Activated CD4-positive, alpha-beta T cell treated with anti-CD3 and anti-CD28 coated beads for 36 hours (primary cell): ENCODE measurements at regions not wholly inside any gene's neighbourhood (a gene's known extent, or its start where the extent isn't known, plus 50 kb on each side); places are given as distances from the start of the nearest gene placed in this dataset.
"Not testable (repeated sequence)": the region's sequence is repeated elsewhere in the genome, so short reads cannot be mapped to it uniquely, and the experiment has no call there.

Experiments
- ATAC-seq: fragments of 200-7000 bp; cut with Tn5 transposase; one replicate; pipeline ENCODE4 v1.10.0; 2021; ENCODE audit warnings: mild to moderate bottlenecking, moderate library complexity
- CTCF ChIA-PET: fragments of 350-600 bp; sonication (Branson Sonifier 250); formaldehyde crosslinking; loops from one replicate; lab custom pipeline; 2021; ENCODE audit warnings: antibody characterized with exemption; lab: Charles Lee
- POLR2A ChIA-PET: fragments of 350-600 bp; sonication (Branson Sonifier 250); formaldehyde crosslinking; loops from one replicate; lab custom pipeline; 2021; ENCODE audit warnings: antibody characterized with exemption, inconsistent platforms; lab: Charles Lee
- DNase-seq: peaks from one replicate; pipeline ENCODE4 v3.0.0-alpha.2; 2020
- H3K27ac Mint-ChIP-seq: one replicate; pipeline ENCODE4 v1.8.0; 2021; ENCODE audit warnings: mixed read lengths
- H3K27me3 Mint-ChIP-seq: one replicate; pipeline ENCODE4 v1.8.0; 2021; ENCODE audit warnings: mixed read lengths
- H3K36me3 Mint-ChIP-seq: one replicate; pipeline ENCODE4 v1.8.0; 2021; ENCODE audit warnings: low read depth, mixed read lengths
- H3K4me1 Mint-ChIP-seq: one replicate; pipeline ENCODE4 v1.8.0; 2021; ENCODE audit warnings: mixed read lengths
- H3K4me3 Mint-ChIP-seq: one replicate; pipeline ENCODE4 v1.8.0; 2021; ENCODE audit warnings: mild to moderate bottlenecking, moderate library complexity, mixed read lengths
- H3K9me3 Mint-ChIP-seq: one replicate; pipeline ENCODE4 v1.8.0; 2021; ENCODE audit warnings: low read depth, mixed read lengths
- intact Hi-C, 2 experiments: fragments of 100-400 bp; cut with DNase I in 1 of 2; cut with micrococcal nuclease in 1 of 2; formaldehyde crosslinking; loops; one replicate each; pipeline versions ENCODE4 v1.14.2 to v1.15.1; 2022 to 2024; cut with DNase I, micrococcal nuclease

DNA sequence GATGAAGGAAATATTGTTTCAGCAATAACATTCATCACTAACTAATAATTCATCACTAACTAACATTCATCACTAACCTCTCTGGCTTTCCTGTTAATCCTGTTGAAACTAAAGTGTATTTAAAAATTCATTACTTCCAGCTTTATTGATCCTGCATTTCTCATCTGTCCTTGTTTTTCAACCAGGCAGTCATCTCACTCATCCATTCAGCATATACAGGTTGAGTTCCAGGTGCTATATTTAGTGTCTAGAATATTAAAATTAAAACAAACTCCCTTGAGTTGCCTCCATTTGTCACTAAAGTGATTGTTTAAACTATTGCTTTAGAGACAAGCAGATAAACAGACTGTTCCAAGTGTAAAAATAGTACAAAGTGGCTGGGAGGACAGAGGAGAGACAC lies 58.1 kb downstream of the ATXN7L3B start:
- CTCF ChIA-PET, result interaction anchor here (1.4 kb wide), 1 partner anchor 17 kb away, joined by 4 read pairs; no protein-coding TSS in a partner anchor
- no peak for DNase-seq
- Mint-ChIP-seq H3K27me3 (no peaks in the 10 kb centered on the region), H3K9me3 (peaks cover 3% of the 10 kb centered on the region), H3K4me3 (no peak overlapping the region), H3K36me3 (no peaks in the 10 kb centered on the region), H3K4me1 (no peaks in the 10 kb centered on the region), H3K27ac (no peak overlapping the region)
- intact Hi-C loops, result no loop called here
- ATAC-seq, result no peak
- POLR2A ChIA-PET, result no interaction called here

DNA sequence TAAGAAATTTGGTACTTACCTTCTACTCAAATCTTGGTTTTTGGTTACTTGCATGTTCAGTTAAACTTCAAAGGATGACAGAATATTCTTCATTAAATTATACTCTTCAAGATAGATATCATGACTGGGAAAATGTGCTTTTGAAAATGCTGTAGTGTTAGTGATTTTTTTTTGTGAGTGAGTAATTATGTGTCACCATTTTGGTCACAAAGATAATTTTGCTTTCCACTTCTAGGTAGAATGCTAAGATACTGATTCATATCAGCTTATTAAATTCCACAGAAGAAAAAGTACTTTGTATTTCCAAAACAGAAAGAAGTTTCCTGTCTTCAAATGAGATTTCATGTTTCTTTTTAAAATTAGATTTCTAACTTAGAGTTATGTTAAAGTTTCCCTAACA lies 61.2 kb downstream of the ATXN7L3B start:
- Mint-ChIP-seq H3K27ac (no peak overlapping the region), H3K4me1 (no peaks in the 10 kb centered on the region), H3K4me3 (no peak overlapping the region), H3K9me3 (peaks cover 4% of the 10 kb centered on the region), H3K36me3 (no peaks in the 10 kb centered on the region), H3K27me3 (peaks cover 3% of the 10 kb centered on the region)
- POLR2A ChIA-PET, result no interaction called here
- ATAC-seq (no peak), DNase-seq (no peak)
- intact Hi-C loops, result no loop called here
- CTCF ChIA-PET, result no interaction called here

DNA sequence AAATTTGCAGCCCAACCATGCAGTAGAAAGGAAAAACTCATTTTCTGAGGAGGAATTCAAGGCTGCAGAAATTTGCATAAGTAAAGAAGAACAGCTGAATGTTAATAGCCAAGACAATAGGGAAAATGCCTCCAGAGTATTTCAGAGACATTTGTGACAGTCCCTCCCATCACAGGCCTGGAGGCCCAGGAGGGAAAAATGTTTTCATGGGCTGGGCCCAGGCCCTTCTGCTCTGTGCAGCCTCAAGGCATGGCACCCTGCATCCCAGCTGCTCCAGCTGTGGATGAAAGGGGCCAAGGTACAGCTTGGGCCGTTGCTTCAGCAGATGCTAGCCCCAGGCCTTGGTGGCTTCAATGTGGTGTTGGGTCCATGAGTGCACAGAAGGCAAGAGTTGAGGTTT lies 62.3 kb downstream of the ATXN7L3B start:
- H3K36me3 Mint-ChIP-seq, result no peaks in the 10 kb centered on the region
- ChIA-PET CTCF (no interaction called here), POLR2A (no interaction called here)
- peaks cover 4% of the 10 kb centered on the region for H3K9me3 Mint-ChIP-seq
- no peak overlapping the region for H3K27ac Mint-ChIP-seq
- H3K4me3 Mint-ChIP-seq, result no peak overlapping the region
- H3K4me1 Mint-ChIP-seq, result no peaks in the 10 kb centered on the region
- no peak for ATAC-seq
- no peak for DNase-seq
- intact Hi-C loops, result no loop called here
- peaks cover 3% of the 10 kb centered on the region for H3K27me3 Mint-ChIP-seq

DNA sequence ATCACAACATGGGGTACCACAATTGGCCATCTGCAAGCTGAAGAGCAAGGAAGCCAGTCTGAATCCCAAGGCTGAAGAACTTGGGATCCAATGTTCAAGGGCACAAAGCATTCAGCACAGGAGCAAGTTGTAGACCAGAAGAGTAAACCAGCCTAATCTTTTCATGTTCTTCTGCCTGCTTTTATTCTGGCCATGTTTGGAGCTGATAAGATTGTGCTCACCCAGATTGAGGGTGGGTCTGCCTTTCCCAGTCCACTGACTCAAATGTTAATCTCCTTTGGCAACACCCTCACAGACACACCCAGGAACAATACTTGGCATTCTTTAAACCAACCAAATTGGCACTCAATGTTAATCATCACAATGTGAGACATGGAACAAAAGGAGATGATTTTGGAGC lies 63.2 kb downstream of the ATXN7L3B start:
- H3K9me3 Mint-ChIP-seq, POLR2A ChIA-PET, intact Hi-C loops, ATAC-seq, H3K27ac Mint-ChIP-seq, DNase-seq, H3K36me3 Mint-ChIP-seq, H3K4me1 Mint-ChIP-seq, H3K27me3 Mint-ChIP-seq, H3K4me3 Mint-ChIP-seq: not testable (repeated sequence)
- CTCF ChIA-PET, result interaction anchor here (0.9 kb wide), 1 partner anchor 24 kb away, joined by 3 read pairs; no protein-coding TSS in a partner anchor

DNA sequence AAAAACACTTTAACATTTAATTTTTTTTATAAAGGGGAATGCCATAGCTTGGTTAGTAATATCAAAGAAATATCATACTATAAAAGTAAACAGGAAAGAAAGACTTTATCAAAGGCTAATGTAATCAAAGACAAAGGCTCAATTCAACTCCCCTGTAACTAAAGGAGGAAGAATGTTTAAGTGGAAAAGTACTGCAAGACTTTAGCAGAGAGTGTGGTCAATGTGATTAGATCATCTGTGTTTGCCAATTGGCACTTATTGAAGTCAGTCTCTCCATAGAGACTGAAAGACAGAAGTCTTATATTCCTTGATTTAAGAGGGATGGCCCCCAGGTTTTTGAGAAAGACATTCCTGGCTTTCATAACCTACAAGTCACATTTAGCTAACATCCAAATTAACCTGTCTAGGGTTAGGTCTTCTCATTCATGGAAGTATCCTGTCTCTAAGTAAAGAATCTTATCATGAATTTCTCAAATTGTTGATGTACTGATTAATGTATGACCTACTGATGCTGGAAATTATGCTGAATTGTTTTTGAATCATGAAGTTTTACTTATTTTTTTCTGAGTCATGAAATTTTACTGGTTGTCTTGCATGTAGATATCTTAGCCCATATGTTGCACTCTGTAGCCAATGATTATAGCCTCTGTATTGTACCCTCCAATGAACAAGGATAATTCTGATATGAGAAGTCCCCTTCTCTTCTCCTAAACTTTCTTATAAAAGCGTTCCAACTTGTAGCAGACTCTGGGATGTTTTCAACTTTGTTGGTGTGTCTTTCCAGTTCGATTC lies 65.4 kb downstream of the ATXN7L3B start:
- Mint-ChIP-seq H3K36me3 (no peaks in the 10 kb centered on the region), H3K9me3 (peaks cover 4% of the 10 kb centered on the region), H3K27me3 (peaks cover 3% of the 10 kb centered on the region), H3K4me1 (no peaks in the 10 kb centered on the region), H3K4me3 (no peak overlapping the region), H3K27ac (no peak overlapping the region)
- ATAC-seq (no peak), DNase-seq (no peak)
- ChIA-PET CTCF (no interaction called here), POLR2A (no interaction called here)
- intact Hi-C loops, result no loop called here

DNA sequence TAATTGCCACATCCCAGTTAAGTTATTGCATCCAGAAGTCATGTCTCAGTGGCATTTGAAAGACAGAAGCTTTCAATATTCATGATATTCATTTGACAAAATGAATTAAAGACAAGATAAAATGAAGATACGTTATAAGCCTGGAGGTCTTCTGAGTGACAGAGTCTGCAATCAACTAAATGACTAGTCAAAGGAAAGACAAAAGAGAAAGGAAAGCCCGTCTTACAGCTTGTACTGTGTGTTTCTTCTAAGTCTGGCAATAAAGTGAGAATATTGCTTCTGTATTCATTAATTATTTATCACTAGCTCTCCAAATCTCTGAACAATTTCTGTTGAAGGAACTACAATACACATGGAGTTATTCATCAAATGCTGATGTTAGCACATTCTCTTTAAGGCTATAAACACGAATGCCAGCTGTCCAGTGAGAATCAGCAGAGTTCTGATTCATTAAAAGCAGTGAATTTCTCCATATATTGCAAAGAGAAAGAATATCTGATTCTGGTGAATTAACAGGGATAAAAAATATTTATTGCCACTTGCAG lies 70.7 kb downstream of the ATXN7L3B start:
- peaks cover 3% of the 10 kb centered on the region for H3K27me3 Mint-ChIP-seq
- H3K27ac Mint-ChIP-seq, result no peak overlapping the region
- no peaks in the 10 kb centered on the region for H3K36me3 Mint-ChIP-seq
- ATAC-seq (no peak), DNase-seq (no peak)
- intact Hi-C loops, result no loop called here
- CTCF ChIA-PET, result interaction anchor here (0.6 kb wide), 1 partner anchor 36 kb away, joined by 3 read pairs; no protein-coding TSS in a partner anchor
- no peaks in the 10 kb centered on the region for H3K9me3 Mint-ChIP-seq
- H3K4me3 Mint-ChIP-seq, result no peak overlapping the region
- POLR2A ChIA-PET, result no interaction called here
- no peaks in the 10 kb centered on the region for H3K4me1 Mint-ChIP-seq

DNA sequence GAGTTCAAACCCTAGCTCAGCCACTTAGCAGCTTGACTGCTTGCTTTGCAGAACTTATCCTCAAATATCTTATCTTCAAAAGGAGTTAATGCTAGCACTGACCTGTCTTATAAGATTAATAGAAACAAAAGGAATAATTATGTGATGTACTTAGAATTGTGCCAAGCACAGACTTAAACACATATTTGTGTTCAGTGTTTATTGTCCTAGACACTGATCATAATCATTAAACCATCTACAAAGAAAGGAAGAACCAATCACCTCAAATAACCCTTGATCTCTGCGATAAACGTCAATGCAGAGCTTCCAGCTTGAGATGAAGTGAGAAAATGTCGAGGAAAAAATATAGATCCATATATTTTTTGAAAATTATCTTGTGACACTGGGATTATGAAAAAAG lies 73.1 kb downstream of the ATXN7L3B start:
- ATAC-seq (no peak), DNase-seq (no peak)
- H3K4me3 Mint-ChIP-seq, result no peak overlapping the region
- no peaks in the 10 kb centered on the region for H3K36me3 Mint-ChIP-seq
- no peak overlapping the region for H3K27ac Mint-ChIP-seq
- intact Hi-C loops, result no loop called here
- H3K4me1 Mint-ChIP-seq, result no peaks in the 10 kb centered on the region
- no peaks in the 10 kb centered on the region for H3K9me3 Mint-ChIP-seq
- ChIA-PET CTCF (no interaction called here), POLR2A (no interaction called here)
- H3K27me3 Mint-ChIP-seq, result no peaks in the 10 kb centered on the region

DNA sequence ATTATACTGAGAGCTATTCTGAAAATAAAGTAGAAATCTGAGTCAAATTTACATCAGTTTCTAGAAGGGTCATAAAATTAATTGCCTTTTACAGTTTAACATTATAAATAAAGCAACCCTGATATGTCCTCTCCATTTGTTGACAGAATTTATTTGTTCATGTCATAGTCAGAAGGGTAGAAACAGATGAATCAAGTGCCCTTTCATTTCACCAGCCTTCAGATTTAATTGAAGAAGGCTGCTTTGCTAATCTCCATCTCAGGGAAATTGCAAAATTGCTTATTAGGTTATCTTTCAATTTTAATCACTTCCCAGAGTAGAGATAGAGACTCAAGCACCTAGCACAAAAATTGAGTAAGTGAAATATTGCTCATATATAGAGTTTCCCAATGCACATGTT lies 76.8 kb downstream of the ATXN7L3B start:
- no peaks in the 10 kb centered on the region for H3K4me1 Mint-ChIP-seq
- H3K9me3 Mint-ChIP-seq, result no peaks in the 10 kb centered on the region
- no peak overlapping the region for H3K4me3 Mint-ChIP-seq
- H3K36me3 Mint-ChIP-seq, result no peaks in the 10 kb centered on the region
- intact Hi-C loops, result no loop called here
- ATAC-seq (no peak), DNase-seq (no peak)
- CTCF ChIA-PET, result no interaction called here
- POLR2A ChIA-PET, result no interaction called here
- H3K27me3 Mint-ChIP-seq, result no peaks in the 10 kb centered on the region
- no peak overlapping the region for H3K27ac Mint-ChIP-seq

DNA sequence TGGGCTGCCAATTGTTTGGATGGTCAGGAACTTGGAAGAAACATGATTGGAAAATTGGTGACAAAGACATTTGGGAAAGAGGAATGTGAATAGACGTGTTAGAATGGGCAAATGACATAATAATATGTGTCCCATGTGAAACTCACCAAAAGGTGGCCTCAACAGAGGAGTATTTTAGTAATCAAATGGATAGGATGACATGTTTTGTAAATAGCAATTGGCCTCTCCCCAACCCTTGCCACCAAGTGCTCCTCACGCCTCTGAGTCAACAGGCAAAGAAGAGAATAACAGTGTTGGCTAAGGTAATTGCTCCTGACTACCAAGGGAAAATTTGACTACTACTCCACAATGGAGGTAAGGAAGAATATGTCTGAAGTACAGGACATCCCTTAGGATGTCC lies 81.4 kb downstream of the ATXN7L3B start:
- Mint-ChIP-seq H3K4me1 (no peaks in the 10 kb centered on the region), H3K36me3 (no peaks in the 10 kb centered on the region), H3K27me3 (peaks cover 2% of the 10 kb centered on the region), H3K4me3 (no peak overlapping the region), H3K9me3 (no peaks in the 10 kb centered on the region), H3K27ac (no peak overlapping the region)
- intact Hi-C loops, result no loop called here
- ChIA-PET POLR2A (no interaction called here), CTCF (no interaction called here)
- DNase-seq, result no peak
- ATAC-seq, result no peak

DNA sequence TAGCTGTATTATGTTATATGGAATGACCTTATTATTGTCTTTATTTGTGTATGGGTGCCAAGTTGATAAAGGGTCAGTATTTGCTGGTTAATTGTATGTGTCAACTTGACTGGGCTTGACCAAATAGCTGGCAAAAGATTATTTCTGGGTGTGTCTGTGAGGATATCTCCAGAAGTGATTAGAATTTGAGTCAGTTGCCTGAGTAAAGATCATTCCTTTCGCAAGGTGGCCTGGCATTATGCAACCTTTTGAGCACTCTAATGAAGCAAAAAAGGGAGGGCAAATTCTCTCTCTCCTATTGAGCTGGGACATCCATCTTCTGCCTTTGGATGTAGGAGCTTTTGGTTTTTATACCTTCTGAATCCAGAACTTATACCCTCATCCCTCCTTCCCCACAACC lies 82.2 kb downstream of the ATXN7L3B start:
- H3K36me3 Mint-ChIP-seq, result no peaks in the 10 kb centered on the region
- H3K4me1 Mint-ChIP-seq, result no peaks in the 10 kb centered on the region
- ATAC-seq (no peak), DNase-seq (no peak)
- CTCF ChIA-PET, result no interaction called here
- H3K27me3 Mint-ChIP-seq, result peaks cover 2% of the 10 kb centered on the region
- intact Hi-C loops, result no loop called here
- no peaks in the 10 kb centered on the region for H3K9me3 Mint-ChIP-seq
- no peak overlapping the region for H3K4me3 Mint-ChIP-seq
- POLR2A ChIA-PET, result no interaction called here
- no peak overlapping the region for H3K27ac Mint-ChIP-seq

DNA sequence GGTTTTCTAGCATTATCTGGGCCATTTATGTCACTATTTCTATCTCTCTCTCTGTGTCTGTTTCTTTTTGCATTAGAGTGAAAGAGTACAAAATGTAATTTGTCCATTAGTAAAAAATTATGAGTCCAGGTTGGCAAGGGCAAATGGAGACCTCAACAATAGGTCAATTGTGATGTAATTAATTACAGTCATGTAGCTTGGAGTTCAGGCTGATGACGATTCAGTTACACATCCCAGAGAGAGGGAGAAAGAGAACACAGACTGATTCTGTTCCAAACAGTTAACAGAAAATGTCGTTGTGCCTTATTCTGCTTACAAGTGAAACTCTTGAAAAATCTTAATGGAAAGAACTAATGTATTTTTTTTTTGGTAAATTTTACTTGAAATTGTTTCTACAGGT lies 83.3 kb downstream of the ATXN7L3B start:
- H3K4me3 Mint-ChIP-seq, result no peak overlapping the region
- no peak overlapping the region for H3K27ac Mint-ChIP-seq
- intact Hi-C loops, result no loop called here
- peaks cover 2% of the 10 kb centered on the region for H3K27me3 Mint-ChIP-seq
- ATAC-seq (no peak), DNase-seq (no peak)
- no peaks in the 10 kb centered on the region for H3K4me1 Mint-ChIP-seq
- POLR2A ChIA-PET, result no interaction called here
- CTCF ChIA-PET, result no interaction called here
- H3K9me3 Mint-ChIP-seq, result no peaks in the 10 kb centered on the region
- no peaks in the 10 kb centered on the region for H3K36me3 Mint-ChIP-seq

DNA sequence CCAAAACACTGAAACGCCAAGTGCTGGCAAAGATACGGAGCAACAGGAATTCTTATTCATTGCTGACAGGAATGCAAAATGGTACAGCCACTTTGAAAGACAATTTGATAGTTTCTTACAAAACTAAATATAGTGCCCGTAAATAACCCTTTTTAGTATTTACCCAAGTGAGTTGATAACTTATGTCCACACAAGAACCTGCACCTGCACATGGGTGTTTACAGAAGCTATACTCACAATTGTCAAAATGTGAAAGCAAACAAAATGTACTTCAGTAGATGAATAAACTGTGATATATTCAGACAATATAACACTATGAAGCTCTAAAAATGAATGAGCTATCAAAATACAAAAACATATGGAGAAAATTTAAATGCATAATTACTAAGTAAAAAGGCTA lies 86.6 kb downstream of the ATXN7L3B start:
- H3K36me3 Mint-ChIP-seq, result no peaks in the 10 kb centered on the region
- H3K4me1 Mint-ChIP-seq, result no peaks in the 10 kb centered on the region
- no peaks in the 10 kb centered on the region for H3K9me3 Mint-ChIP-seq
- no peak overlapping the region for H3K27ac Mint-ChIP-seq
- POLR2A ChIA-PET, result no interaction called here
- ATAC-seq (no peak), DNase-seq (no peak)
- H3K27me3 Mint-ChIP-seq, result peaks cover 2% of the 10 kb centered on the region
- intact Hi-C loops, result no loop called here
- CTCF ChIA-PET, result no interaction called here
- H3K4me3 Mint-ChIP-seq, result no peak overlapping the region
